ENCODE measurements at regions not wholly inside any gene's neighbourhood (a gene's known extent, or its start where the extent isn't known, plus 50 kb on each side); places are given as distances from the start of the nearest gene placed in this dataset.

DNA sequence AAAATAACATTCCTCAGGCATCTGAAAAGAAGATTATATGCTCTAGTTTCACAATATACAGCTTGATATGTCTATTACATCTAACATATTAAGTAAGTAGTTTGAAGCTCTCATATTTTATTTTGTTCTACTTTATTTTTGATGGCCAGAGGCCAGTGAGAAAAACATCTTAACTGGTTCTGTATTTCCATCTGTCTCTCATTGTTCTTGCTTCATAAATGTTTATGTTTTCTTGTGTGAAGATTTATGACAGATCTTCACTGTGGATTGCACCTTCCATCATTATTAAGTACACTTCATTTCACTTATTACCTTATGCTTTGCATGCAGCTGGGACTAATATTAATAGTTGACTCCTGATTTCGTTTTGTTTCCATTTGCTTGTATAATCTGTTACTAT is 511.2 kb downstream of the TSN start:
- TF ChIP-seq EZH2phosphoT487 (IDR thresholded peaks at IDR 0.05; ENCODE audit: insufficient read depth, low read depth) (no peak), EZH2 (IDR thresholded peaks at IDR 0.05; ENCODE audit: insufficient read depth, poor library complexity, severe bottlenecking) (no peak)
